Esophagus squamous epithelium (tissue), 4 donors: ENCODE measurements at regions not wholly inside any gene's neighbourhood (a gene's known extent, or its start where the extent isn't known, plus 50 kb on each side); places are given as distances from the start of the nearest gene placed in this dataset.

ENCODE experiments used
- POLR2A ChIP-seq, 4 donors: fragments of 450-650 bp; IDR thresholded peaks; one replicate each; pipeline ENCODE4 v1.6.1; 2017; ENCODE audit warnings: antibody characterized with exemption in 4 of 4, mild to moderate bottlenecking in 4 of 4, moderate library complexity in 3 of 4
- TF ChIP-seq, protein P1 (sequence below), 6 experiments: fragments of 450-650 bp in 4 of 6; fragments of 200-600 bp in 2 of 6; sonication (generic) in 2 of 6; IDR thresholded peaks; one replicate each; pipeline ENCODE4 v1.5.1; 2016 to 2019; ENCODE audit warnings: antibody characterized with exemption in 6 of 6, mild to moderate bottlenecking in 4 of 6, moderate library complexity in 4 of 6

DNA sequence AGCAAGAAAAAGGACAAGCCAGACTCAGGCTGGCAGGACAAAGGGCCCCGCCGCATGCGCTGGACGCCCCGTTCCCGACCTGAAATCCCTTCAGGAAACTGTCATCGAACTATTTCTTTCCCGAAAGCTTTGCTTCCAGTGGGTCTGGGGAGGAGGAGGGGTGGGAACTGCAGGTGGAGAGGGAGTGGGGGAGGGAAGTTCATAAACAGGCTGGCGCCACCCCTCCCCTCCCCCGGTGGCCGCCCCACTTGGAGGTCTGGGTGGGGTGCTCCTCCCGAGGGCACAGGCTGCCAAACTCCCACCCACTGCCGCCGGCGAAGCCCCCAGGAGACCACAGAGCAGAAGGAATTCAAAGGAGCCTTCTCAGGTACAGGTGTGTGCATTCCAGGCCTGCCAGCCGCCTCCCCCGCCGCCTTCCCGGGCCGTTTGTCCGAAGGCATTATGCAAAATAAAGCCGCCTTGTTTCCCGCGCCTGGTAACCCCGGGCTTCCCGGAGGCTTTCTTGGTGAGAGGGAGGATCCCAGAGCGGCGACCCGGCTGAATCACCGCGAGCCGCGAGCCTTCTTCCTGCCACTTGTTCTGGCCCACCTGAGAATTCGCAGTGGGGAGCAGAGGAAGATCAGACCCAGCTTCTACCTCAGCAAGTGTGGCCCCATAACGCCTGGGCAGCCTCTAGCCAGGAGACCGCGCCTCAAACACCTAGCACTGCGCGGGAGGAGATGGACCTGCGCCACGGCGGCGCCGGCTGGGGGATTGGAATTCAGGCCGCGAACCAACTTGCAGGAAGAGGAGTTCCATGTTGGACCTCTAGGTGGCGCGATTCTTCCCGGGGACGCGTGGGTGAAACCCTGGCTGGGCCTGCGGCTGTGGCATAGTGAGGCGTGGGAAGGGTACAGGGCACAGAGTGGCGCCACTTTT lies 101.9 kb downstream of the FOXI3 start:
- TF ChIP-seq, protein P1, sequence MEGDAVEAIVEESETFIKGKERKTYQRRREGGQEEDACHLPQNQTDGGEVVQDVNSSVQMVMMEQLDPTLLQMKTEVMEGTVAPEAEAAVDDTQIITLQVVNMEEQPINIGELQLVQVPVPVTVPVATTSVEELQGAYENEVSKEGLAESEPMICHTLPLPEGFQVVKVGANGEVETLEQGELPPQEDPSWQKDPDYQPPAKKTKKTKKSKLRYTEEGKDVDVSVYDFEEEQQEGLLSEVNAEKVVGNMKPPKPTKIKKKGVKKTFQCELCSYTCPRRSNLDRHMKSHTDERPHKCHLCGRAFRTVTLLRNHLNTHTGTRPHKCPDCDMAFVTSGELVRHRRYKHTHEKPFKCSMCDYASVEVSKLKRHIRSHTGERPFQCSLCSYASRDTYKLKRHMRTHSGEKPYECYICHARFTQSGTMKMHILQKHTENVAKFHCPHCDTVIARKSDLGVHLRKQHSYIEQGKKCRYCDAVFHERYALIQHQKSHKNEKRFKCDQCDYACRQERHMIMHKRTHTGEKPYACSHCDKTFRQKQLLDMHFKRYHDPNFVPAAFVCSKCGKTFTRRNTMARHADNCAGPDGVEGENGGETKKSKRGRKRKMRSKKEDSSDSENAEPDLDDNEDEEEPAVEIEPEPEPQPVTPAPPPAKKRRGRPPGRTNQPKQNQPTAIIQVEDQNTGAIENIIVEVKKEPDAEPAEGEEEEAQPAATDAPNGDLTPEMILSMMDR (IDR thresholded peaks at IDR 0.05): peak; percentile 30 to 71 (median 54)
- no peak for TF ChIP-seq POLR2A (IDR thresholded peaks at IDR 0.05)
